ENCODE measurements at regions not wholly inside any gene's neighbourhood (a gene's known extent, or its start where the extent isn't known, plus 50 kb on each side); places are given as distances from the start of the nearest gene placed in this dataset.
A peak's percentile ranks its signal among the peaks of the same experiment; 100 is the strongest.

DNA sequence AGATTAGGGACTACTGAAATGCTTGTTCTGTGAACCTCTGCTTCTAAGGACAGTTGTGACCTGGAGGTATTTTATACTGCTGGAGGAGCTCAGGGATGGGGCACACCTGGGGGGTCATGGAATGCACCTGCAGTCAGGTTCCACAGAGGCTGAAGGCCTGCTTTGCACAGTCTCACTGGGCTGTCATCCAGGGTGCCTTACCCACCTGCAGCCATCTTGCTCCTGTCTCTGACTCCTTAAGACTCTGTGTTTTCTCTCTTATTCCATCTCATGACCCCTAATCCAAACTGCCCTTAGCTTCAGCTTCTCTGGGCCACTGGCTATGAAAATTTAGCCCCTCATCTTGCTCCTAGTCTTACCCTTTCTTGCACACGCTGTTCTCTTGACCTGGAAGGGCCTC lies 127.0 kb upstream of the SNX19 start:
- no peak for DNase-seq (ENCODE audit: low read depth)
- no peak overlapping the region for H3K4me3 ChIP-seq (ENCODE audit: low read depth, low read length)
- TF ChIP-seq, protein P1, sequence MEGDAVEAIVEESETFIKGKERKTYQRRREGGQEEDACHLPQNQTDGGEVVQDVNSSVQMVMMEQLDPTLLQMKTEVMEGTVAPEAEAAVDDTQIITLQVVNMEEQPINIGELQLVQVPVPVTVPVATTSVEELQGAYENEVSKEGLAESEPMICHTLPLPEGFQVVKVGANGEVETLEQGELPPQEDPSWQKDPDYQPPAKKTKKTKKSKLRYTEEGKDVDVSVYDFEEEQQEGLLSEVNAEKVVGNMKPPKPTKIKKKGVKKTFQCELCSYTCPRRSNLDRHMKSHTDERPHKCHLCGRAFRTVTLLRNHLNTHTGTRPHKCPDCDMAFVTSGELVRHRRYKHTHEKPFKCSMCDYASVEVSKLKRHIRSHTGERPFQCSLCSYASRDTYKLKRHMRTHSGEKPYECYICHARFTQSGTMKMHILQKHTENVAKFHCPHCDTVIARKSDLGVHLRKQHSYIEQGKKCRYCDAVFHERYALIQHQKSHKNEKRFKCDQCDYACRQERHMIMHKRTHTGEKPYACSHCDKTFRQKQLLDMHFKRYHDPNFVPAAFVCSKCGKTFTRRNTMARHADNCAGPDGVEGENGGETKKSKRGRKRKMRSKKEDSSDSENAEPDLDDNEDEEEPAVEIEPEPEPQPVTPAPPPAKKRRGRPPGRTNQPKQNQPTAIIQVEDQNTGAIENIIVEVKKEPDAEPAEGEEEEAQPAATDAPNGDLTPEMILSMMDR (conservative IDR thresholded peaks at IDR 0.05; ENCODE audit: low read depth, low read length), result no peak

DNA sequence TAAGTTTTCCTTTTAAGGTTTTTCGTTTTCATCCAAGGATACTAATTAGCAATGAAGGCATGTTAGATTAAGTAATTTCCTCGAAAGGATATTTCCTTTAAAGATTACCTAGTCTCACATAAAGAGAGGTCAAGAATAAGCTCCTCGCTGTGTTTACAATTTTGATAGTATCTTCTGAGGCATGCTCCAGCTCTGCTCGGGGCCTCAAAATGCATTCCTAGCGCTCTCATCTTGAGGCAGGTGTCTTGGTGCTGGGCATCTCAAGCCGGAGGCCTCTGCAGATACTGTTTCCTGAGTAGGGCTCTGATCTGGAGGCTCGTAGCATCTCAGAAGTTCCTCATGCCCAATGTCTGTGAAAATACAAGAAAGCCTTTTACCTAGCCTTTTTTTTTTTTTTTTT lies 128.6 kb upstream of the SNX19 start:
- H3K4me3 ChIP-seq (ENCODE audit: low read depth, low read length), result no peak overlapping the region
- TF ChIP-seq, protein P1 (conservative IDR thresholded peaks at IDR 0.05; ENCODE audit: low read depth, low read length), result no peak
- no peak for DNase-seq (ENCODE audit: low read depth)

DNA sequence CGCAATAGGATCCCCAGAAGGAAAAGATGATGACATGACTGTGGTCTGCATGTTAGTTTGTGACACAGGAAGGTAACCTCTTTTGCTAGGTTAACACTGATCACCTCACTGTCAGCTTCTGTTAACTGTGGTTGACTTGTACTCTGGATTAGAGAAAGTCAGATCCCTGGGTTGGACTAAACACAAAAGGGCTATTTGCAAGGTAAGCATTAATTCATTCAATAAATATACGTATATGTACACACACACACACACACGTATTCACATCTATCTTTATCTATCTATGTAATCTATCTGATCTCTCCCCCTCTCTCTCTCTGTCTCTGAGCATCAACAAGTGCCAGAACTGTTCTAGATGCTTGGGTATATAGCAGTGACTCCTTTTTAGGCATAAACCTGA lies 136.1 kb upstream of the SNX19 start:
- H3K4me3 ChIP-seq (ENCODE audit: low read depth, low read length), result no peak overlapping the region
- DNase-seq (ENCODE audit: low read depth), result no peak
- TF ChIP-seq, protein P1 (conservative IDR thresholded peaks at IDR 0.05; ENCODE audit: low read depth, low read length), result no peak

DNA sequence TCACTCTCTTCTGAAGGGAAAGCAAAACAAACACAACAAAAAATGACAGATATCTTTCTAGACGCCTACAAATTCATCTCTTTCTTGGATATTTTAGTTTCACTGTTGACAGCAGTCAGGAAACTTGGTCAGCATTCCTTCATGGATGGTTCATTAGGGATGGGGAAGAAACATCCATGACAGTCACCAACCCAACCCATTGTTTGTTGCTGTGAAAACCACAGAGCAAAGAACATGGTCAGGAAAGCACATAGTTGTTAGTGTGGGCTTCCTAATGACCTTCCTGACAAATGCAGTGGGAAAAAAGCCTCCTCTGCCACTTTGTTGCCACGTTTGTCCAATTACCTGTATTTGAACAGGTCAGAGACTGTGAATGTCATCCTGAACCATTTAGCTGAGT lies 139.8 kb upstream of the SNX19 start:
- H3K4me3 ChIP-seq (ENCODE audit: low read depth, low read length), result no peak overlapping the region
- TF ChIP-seq, protein P1 (conservative IDR thresholded peaks at IDR 0.05; ENCODE audit: low read depth, low read length), result no peak
- DNase-seq (ENCODE audit: low read depth), result no peak

DNA sequence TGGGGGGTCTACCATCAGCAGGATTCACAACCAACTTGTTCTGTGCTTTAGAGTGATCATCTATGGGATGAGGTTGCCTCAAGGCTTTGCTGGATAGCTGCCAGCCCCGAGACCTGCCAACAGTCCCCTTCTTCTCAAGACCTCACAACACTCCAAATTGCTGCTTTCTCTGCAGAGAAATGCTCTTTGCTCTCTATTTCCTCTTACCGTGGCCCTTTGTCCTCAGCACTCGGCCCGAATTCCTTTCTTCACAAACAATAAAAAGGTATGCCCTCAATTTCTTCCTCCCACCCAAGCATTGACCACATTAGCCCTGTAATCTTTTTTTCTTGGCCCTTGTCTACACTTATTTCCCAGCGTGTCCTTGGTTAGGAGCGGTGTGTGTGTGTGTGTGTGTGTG lies 147.4 kb upstream of the SNX19 start:
- DNase-seq (ENCODE audit: low read depth), result no peak
- TF ChIP-seq, protein P1 (conservative IDR thresholded peaks at IDR 0.05; ENCODE audit: low read depth, low read length), result no peak
- H3K4me3 ChIP-seq (ENCODE audit: low read depth, low read length), result no peak overlapping the region

DNA sequence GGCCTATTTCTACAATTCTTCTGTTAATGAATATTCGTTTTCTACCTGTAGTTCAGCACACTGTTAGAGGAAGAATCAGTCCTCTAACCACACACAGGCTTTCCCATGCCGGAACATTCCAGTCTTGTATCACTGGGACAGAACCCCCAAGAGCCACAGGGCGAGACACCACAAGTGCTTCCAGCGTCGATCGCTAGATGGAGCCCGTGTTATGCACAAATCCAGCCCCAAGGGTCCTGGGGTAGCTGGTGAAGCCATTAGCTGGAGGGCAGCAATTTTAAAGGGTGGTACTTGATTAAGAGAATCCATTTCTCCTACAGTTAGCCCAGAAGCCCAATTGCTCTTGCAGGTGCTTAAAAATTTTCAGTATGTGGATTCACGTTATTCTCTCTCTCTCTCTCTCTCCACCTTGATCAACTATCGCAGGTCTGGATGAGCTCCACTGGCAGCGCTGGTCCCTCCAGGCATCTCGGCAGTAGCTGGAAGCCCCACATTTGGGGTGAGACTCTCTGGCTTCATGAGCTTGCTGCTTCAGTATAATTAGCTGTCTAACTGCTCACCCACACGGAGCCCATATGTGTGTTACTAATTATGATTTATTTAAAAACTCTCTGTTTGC lies 148.2 kb upstream of the SNX19 start:
- TF ChIP-seq, protein P1 (conservative IDR thresholded peaks at IDR 0.05; ENCODE audit: low read depth, low read length), result peak; percentile 93
- no peak overlapping the region for H3K4me3 ChIP-seq (ENCODE audit: low read depth, low read length)
- peak; percentile 78 for DNase-seq (ENCODE audit: low read depth)
